Superior temporal gyrus (tissue), 1 donor: ENCODE measurements at regions not wholly inside any gene's neighbourhood (a gene's known extent, or its start where the extent isn't known, plus 50 kb on each side); places are given as distances from the start of the nearest gene placed in this dataset.

ENCODE experiments used
- DNase-seq: peaks from one replicate; pipeline ENCODE4 v3.0.0-alpha.2; 2016; ENCODE audit errors: extremely low spot score

DNA sequence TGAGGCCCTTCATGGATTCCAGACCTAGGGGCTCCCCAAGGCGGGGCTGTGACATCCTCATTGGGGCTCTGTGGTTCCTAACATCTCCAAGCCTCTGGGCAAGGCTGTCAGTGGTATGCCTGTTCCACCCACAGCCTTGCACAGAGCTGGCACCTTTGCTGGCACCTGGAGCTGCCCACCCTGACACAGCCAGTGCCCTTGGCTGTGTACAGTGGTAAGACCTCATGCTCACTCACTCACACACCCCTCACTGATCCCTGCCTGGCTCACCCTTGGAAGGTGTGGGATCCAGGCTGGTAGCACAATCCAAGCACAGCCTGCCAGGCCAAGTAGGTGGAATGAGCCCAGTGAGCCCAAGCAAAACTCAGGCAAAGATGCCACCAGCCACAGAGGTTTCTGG lies 200.4 kb upstream of the PCDH15 start:
- no peak for DNase-seq

DNA sequence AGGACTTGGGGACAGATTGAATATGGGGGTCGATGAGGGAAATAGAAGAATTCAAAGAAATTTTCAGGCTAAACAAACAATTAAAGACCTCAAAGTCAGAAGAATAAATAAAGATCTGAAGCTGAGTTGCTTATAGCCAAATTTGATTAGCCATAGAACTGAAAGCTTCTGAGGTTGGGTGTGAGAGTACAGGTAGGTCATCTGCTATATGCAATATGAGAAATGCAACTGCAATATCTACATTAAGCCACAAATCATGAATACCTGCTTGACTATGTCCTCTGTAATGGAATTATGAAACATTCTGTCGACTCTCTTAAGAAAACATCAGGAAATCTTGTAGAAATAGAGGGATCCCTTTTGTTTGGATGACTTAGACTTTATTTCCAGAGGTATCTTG lies 192.1 kb upstream of the PCDH15 start:
- DNase-seq = no peak

DNA sequence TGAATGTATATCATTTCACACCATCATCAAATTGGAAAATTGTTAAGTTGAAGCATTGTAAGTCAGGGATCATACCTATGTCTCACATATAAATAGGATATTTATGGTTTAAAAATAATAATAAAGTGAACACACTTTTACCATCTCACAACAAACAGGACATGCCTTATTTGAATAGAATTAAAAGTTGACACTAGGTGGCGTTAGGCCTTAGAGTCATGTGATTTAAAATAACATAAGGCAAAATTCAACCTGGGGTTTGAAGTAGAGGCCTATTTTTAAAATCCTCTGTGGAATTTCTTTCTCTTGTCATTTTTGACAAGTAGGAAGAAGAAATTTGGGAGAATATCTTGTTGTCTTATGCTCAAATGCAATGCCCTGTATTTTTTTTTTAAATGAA lies 184.7 kb upstream of the PCDH15 start:
- DNase-seq = peak; percentile 29

DNA sequence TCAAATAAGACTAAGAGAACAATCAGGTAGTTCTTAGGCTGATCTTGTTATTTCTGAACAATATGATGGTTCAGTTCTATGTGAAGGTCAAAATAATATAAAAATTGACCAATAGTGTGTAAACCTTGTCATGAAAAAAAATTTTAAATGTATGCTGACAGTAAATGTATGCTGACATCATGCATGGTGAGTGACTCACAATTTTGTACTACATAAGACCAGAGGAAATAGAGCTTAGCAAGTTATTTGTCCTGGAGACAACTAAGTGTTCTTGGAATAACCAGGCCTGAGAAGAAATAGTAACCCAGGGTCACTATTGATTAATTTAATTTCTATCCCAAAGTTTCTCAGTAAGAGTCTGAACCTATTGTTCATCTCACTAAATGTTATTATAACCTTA lies 182.2 kb upstream of the PCDH15 start:
- DNase-seq = no peak

DNA sequence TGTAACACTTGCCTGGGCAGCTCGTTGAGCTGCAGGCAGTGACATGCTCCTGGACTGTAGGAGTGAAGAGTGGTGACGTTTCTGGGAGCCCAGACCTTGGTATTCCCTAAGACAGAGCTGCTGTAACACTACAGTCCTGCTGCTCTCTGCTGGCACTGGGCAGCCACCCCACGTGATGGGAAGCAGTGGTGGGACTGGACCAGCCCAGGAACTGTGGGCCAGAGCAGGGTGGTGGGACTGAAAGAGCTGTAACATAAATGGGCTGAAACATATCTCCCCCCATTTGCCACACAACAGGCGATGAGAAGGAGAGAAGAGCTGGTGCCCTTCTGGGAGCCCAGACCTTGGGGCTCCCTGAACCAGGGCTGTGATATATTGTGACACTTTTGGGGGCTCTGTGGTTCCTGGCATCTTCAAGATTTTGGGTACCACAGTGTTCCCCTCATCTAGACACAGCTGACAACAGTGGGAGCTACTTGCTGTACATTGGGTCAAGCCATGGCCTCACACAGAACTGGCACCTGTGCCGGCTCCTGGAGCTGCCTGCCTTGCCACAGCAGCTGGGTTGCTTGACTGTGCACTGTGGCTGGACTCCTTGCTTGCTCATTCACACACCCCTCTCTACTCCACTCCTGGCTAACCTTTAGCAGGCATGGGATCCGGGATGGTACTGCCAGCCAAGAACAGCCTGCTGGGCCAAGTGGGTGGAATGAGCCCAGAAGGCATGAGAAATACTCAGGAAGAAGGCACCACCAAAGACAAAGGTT lies 161.3 kb upstream of the PCDH15 start:
- no peak for DNase-seq

DNA sequence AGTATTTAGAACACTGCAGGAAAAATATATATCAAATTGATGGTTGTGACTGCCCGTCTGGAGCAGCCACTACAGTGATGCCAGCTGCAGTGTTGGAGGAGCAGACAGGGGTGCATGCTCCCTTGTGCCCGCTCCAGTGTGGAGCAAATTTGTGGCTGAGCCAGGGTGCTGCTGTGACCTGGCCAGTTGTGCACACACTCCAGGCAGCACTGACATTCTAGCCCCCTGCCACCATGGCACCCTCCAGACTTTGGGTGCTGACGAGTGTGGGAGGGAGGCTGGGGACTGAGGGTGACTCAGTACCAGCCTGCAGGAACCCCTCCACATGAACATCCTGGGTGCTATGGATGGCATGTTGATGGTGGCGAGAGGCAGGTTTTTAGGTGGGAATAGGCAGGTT lies 160.0 kb upstream of the PCDH15 start:
- DNase-seq = no peak

DNA sequence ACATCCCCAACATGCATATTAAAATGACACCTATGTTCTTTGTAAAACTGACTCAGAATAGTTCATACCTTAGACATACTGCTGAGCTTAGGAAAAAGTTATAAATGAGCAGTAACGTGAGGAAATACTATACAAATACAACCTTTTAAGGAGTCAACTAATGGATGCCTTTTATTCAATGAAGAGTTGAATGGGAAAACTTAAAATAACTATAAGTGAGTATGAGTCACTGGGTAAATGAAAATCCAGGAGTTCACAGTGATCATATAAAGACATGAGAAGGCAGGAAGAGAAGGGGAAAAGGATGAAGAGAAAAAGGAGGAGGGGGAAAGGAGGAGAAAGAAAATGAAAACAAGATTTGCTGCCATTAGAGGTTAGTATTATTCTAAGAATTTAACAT lies 157.8 kb upstream of the PCDH15 start:
- DNase-seq = no peak

DNA sequence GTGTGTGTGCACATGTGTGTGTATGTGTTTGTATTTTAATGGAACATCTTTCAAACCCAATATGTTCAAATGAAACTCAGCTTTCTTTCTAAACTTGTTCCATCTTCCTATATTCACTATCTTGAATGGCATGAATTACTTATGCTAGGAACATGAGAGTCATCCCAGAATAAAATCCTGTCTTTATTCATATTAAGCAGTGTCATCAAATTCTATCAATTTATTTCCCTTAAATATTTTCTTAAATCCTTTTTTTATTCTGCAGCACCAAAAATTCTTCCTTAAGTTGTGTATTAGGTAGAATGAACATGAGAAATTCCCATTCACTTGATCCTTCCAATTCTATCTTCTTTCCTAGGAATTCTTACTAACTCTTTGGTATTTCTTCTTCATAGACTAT lies 146.6 kb upstream of the PCDH15 start:
- no peak for DNase-seq

DNA sequence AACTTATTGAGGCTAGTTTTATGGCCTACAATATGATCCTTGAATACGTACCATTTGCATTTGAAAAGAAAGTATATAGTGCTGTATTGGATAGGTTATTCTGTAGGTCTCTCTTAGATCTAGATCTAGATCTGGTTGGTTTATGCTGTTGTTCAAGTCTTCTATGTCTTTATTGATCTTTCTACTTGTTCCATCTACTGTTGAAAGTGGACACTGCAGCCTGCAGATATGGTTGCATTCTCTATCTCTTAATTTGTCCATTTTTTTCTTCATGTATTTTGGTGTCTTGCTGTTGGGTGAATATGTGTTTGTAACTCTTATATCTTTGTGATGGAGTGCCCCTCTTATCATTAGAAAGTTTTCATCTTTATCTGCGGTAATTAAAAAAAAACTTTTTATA lies 139.4 kb upstream of the PCDH15 start:
- DNase-seq = no peak

DNA sequence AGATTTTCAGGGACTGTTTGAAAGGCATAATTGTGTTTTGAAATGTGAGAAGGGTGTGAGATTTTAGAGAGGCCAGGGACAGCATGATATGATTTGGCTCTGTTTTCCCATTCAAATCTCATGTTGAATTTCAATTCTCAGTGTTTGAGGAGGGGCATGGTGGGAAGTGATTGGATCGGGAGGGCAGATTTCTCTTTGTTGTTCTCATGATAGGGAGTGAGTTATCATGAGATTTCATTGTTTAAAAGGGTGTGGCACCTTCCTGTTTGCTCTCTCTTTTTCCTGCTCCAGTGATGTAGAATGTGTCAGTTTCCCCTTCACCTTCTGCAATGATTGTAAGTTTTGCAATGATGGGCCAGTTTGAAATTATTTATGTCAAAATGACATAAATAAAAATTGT lies 113.0 kb upstream of the PCDH15 start:
- no peak for DNase-seq

DNA sequence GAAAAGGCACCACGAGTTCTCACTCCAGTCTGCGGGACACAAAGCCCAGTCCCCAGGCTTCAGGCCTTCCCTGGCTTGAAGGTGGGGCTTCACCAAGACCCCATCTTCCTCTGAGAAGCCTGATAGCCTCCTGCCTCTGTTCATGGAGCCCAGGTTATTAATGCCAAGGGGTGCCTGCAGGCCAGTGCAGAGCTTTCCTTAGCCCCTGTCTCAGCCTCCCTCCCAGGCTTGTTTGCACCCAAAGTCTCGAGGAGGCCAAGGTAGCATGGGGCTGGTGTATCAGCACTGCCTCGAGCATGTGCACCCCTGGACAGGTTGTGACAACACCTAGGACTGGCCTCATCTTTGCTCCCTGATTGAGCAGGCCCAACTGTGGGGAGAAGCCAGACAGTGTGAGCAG lies 108.1 kb upstream of the PCDH15 start:
- no peak for DNase-seq

DNA sequence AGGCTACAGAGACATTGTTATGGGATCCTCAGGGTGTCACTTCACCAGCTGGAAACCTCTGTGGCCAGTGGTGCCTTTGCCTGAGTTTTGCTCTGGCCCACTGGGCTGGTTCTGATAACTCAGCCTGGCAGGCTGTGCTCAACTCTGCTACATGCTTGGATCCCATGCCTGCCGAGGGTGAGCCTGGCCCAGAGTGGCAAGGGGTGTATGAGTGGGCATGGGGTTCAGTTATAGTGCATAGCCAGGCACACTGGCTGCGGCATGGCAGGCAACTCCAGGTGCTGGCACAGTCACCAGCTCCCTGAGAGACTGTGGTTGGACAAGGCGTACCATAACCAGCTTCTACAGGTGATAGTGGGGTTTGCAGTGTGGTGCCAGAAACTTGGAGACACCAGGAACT lies 107.0 kb upstream of the PCDH15 start:
- no peak for DNase-seq

DNA sequence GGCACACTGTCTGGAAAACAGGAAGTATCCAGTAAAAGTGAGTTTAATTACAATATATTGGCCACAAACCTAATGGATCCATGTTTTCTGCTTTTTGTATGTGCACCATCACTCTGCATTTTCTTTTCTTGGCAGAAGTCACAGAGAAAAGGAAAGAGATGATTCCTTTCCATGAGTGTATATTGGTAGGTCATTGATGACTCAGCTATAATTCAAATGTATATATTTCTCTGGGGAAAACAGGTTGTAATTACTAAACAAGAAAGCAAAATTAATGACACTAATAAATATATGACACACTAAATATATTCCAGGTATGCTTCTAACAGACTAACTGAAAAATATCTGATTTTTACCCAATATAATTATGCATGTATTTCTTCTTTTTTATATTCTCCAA lies 105.9 kb upstream of the PCDH15 start:
- DNase-seq = no peak

DNA sequence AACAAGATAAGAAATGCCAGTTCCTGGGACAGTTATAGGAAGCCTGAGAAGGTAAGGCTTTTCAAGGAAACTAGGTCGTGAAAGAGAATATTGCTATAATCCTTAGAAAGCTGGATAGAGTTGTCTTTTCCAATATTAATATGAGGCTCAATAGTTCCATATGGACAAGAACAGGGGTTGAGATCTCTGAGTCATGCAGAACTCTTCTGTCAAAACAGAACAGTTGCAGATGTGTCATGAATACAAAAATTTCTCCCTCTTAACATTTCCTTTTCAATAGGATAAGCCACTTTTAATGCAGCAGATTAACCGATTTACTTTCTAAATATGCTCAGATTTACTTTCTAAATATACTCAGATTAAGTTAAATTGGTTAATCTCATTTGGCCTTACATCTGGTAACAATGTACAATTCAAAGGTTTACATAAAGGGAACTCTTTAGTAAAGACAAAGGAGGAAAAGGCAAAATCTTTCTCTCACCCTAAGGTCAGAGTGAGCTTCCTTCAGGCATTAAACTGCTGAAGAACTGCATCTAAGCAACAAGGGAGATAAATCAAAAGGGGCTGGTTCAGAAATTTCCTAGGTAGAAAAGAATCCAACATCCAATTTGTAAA lies 104.7 kb upstream of the PCDH15 start:
- DNase-seq = no peak

DNA sequence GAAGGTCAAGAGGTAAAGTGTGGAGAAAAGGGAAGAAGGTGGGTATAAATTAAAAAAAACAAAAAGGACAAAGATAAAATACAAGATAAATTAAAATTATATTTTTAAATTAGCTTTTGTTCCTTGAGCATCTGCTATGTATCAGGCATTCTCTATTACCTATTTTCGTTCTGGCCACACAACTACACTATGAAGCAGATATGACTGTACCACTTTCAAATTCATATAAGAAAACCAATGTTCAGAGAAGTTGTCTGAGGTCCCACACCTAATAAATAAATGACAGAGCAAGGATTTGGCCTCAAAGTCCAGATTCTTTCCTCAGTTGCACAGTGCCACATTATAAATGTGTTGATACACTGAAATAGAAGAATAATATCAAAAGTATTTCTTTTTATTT lies 103.8 kb upstream of the PCDH15 start:
- no peak for DNase-seq

DNA sequence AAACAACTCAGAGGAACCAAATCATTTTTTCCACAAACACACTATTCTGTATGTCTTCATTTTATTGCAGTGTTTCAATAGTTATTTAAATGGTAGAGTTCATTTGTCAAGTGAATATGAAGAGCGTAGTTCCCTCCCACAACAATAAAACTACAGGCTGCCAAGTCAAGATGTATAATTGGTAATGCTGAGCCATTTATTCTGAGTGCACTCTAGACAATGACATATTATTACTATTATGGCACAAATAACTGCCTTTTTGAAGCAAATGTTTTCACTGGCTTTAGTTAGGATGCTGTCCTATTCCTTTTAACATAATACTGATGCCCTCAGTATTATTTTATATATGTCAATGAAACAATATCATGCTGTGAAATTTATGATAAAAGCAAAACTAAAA lies 102.7 kb upstream of the PCDH15 start:
- DNase-seq = no peak

DNA sequence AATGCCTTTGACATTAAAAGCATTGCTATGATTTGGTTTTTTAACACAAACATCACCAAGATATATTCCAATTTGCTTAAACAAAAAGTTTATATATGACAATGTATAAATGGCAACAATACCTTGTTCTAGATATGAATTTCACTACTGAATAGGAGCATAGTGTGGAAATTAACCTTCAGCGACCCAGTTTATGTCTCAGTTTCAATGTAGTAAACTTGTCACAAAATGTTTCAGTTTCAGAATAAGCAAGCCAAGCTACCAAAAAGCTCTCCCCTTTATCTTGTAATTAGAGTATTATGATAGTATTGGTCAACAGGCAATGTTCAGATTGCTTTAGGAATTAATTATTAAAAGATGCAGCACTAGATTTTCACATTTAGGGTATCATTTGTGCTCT lies 99.6 kb upstream of the PCDH15 start:
- no peak for DNase-seq

DNA sequence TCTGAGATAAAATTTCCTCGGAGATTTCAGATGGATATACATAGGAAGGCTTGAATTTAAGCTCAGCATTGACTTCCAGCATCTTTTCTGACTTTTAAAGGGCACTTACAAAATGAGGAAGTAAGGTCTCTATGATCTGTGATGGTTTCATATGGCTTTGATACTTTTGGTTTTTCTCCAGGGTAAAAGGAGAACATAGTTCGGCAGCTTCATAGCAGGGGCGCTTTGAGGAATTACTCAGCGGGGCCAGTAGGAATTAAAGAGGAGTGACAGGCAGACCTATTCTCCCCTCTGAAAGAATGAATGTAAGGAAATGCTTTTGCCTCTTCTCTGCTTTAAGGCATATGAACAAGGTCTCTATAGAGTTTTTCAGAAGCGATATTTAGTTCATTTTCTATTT lies 80.0 kb upstream of the PCDH15 start:
- DNase-seq = no peak

DNA sequence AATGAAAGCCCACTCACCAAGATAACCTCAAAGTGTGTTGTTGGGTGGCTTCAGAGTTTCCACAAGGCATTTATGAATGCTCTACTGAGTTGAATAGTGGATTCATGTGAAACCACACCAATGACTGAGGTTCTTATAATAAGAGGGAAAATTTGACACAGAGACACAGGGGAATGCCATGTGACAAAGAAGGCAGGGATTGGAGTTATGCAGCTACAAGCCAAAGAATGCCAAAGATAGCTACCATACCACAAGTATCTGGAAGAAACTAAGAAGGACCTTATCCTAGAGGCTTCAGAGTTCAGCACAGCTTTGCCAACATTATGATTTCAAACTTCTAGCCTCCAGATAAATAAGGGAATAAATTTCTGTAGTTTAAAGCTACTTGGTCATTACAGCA lies 68.0 kb upstream of the PCDH15 start:
- DNase-seq = no peak

DNA sequence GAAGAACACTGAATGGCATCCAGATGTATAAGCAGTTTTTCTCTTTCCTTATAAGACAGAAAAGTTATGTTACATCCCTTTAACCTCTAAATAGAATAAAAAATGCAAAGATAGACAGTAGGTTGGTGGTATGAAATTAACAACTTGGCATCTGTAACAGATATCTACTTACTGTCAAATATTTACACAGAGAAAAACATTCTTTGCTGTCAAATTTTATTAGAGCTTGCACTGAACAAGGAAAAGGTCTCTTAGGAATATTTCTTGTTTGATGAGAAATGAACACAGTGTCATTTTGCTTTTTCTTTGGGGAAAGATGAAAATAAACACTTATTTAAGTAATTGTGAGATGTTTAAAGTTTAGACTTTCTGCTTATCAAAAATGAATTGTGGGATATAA lies 65.6 kb upstream of the PCDH15 start:
- no peak for DNase-seq

DNA sequence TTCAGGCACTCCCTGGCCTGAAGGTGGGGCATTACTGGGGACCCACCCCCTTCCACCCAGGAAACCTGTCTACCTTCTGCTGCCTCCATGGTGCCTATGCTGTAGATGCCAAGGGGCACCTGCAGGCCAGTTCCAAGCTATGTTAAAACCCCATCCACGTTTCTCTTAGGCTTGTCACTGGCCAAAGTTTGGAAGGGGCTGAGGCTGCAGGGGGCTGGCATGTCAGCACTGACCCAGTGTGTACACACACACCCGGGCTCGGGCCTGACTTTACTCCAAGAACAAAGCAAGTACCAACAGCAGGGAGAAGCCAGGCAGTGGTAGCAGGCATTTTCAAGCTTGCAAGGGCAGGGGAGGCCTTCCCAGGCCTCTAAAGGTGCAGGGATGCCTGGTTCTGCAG lies 53.8 kb upstream of the PCDH15 start:
- no peak for DNase-seq

DNA sequence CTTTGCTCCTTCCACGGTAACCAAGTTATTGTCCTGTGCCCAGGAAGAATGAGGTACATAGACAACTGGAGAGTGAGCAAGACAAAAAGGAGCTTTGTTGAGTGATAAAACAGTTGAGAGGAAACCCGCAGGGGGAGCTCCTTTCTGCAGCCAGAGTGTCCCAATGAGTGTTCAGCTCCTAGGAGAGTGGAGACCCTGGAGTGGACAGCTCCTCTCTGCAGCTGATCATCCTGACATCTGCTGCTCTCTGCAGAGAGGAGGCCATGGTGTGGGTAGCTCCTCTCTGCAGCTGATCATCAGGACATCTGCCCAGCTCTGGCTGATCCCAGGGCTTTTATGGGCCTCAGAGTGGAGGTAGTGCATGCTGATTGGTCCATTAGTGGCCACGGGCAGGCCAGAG lies 53.4 kb upstream of the PCDH15 start:
- no peak for DNase-seq

DNA sequence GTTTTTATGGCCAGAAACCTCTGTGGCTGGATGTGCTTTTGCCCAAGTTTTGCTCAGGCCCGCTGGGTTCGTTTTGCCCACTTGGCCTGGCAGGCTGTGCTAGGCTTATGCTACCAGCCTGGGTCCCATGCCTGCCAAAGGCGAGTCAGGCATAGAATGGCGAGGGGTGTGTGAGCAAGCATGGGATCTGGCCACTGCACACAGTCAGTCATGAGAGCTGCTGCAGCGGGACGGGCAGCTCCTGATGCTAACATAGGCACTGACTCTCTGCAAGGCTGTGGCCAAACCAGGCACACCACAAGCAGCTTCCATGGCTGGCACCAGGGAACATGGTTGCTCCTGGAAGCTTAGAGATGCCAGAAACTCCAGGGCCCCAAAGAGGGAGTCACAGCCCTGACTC lies 52.9 kb upstream of the PCDH15 start:
- no peak for DNase-seq
